Parathyroid adenoma (tissue), 2 donors: ENCODE measurements at regions not wholly inside any gene's neighbourhood (a gene's known extent, or its start where the extent isn't known, plus 50 kb on each side); places are given as distances from the start of the nearest gene placed in this dataset.
"Not testable (repeated sequence)": the region's sequence is repeated elsewhere in the genome, so short reads cannot be mapped to it uniquely, and the experiment has no call there.

Experiments
- H2AFZ ChIP-seq: fragments of 300-600 bp; sonication (generic); one replicate; pipeline ENCODE4 v1.7.0; 2017; ENCODE audit warnings: antibody characterized with exemption, mild to moderate bottlenecking
- H3K27ac ChIP-seq: fragments of 300-600 bp; sonication (generic); one replicate; pipeline ENCODE4 v1.7.0; 2017
- H3K27me3 ChIP-seq: fragments of 300-600 bp; sonication (generic); one replicate; pipeline ENCODE4 v1.7.0; 2017; ENCODE audit warnings: low read length; ENCODE audit not compliant: control insufficient read depth, insufficient read depth
- H3K36me3 ChIP-seq: fragments of 300-600 bp; sonication (generic); one replicate; pipeline ENCODE4 v1.7.0; 2017; ENCODE audit warnings: low read length; ENCODE audit not compliant: control insufficient read depth, insufficient read depth
- H3K4me1 ChIP-seq: fragments of 300-600 bp; sonication (generic); one replicate; pipeline ENCODE4 v1.7.0; 2017; ENCODE audit warnings: control low read depth
- H3K4me2 ChIP-seq: fragments of 300-600 bp; sonication (generic); one replicate; pipeline ENCODE4 v1.7.0; 2017; ENCODE audit warnings: low read length
- H3K4me3 ChIP-seq: fragments of 300-600 bp; sonication (generic); one replicate; pipeline ENCODE4 v1.7.0; 2017; ENCODE audit warnings: low read depth, low read length
- H3K79me2 ChIP-seq: fragments of 300-600 bp; sonication (generic); one replicate; pipeline ENCODE4 v1.7.0; 2017; ENCODE audit warnings: control low read depth
- H3K9ac ChIP-seq: fragments of 300-600 bp; sonication (generic); one replicate; pipeline ENCODE4 v1.7.0; 2017; ENCODE audit warnings: mild to moderate bottlenecking
- H3K9me3 ChIP-seq: fragments of 300-600 bp; sonication (generic); one replicate; pipeline ENCODE4 v1.7.0; 2017; ENCODE audit warnings: low read length; ENCODE audit not compliant: control insufficient read depth
- TF ChIP-seq, protein P1 (sequence below): fragments of 300-600 bp; sonication (generic); IDR thresholded peaks from one replicate; pipeline ENCODE4 v1.7.0; 2017; ENCODE audit warnings: antibody characterized with exemption, mild to moderate bottlenecking
- donor health status: primary hyperparathyroidism.

DNA sequence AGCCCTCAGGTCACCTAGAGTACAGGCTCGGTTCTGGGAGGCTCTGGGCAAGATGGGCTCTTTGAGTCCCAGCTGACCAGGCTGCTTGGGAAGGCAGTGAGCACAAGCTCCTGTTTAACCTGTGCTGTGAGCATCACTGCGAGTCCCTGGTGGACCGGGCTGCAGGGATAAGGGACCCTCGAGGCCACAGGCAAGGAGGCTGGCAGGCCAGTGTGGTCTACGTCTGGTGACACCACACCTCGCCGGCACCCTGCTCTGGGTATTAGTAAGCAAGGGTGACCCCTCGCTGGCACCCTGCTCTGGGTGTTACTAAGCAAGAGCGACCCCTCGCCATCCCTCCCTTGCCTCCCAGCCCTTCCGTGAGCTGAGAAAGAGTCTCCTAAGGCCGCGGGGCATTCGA is 125.9 kb upstream of the FOXD4L5 start:
- Histone ChIP-seq H2AFZ (no peak overlapping the region), H3K4me3 (no peak overlapping the region), H3K27ac (no peak overlapping the region), H3K9me3 (no peaks in the 10 kb centered on the region), H3K9ac (no peak overlapping the region), H3K4me1 (no peaks in the 10 kb centered on the region), H3K36me3 (no peaks in the 10 kb centered on the region), H3K79me2 (no peaks in the 10 kb centered on the region), H3K4me2 (no peak overlapping the region), H3K27me3 (no peaks in the 10 kb centered on the region)
- TF ChIP-seq, protein P1, sequence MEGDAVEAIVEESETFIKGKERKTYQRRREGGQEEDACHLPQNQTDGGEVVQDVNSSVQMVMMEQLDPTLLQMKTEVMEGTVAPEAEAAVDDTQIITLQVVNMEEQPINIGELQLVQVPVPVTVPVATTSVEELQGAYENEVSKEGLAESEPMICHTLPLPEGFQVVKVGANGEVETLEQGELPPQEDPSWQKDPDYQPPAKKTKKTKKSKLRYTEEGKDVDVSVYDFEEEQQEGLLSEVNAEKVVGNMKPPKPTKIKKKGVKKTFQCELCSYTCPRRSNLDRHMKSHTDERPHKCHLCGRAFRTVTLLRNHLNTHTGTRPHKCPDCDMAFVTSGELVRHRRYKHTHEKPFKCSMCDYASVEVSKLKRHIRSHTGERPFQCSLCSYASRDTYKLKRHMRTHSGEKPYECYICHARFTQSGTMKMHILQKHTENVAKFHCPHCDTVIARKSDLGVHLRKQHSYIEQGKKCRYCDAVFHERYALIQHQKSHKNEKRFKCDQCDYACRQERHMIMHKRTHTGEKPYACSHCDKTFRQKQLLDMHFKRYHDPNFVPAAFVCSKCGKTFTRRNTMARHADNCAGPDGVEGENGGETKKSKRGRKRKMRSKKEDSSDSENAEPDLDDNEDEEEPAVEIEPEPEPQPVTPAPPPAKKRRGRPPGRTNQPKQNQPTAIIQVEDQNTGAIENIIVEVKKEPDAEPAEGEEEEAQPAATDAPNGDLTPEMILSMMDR = no peak

DNA sequence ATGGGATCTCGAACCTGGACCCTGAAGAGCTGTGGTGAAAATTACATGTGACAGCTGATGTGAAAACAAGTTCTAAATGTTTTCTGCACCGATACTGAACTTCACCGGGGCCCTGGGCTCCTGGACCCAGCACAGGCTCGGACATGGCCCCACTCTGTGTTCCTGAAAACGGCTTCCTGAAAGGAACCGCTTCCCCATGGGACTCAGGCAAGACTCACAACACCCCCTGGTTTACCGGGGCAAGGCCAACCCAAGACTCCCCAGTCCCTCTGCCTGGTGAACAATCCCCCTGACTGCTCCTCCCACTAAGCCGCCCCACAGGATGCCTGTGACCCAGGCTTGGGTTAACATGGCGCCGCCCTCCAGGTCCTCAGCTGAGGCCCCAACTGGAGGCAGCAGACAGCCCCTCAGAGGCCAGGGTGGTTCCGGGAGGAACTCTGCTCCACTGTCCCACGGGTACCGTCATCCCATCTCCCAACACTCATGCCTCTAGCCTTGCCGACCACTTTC is 124.5 kb upstream of the FOXD4L5 start:
- no peaks in the 10 kb centered on the region for H3K36me3 ChIP-seq
- no peaks in the 10 kb centered on the region for H3K27me3 ChIP-seq
- H3K4me1 ChIP-seq = no peaks in the 10 kb centered on the region
- no peak overlapping the region for H3K4me3 ChIP-seq
- H2AFZ ChIP-seq = no peak overlapping the region
- no peaks in the 10 kb centered on the region for H3K9me3 ChIP-seq
- H3K79me2 ChIP-seq = no peaks in the 10 kb centered on the region
- TF ChIP-seq, protein P1 = no peak
- no peak overlapping the region for H3K9ac ChIP-seq
- H3K27ac ChIP-seq = no peak overlapping the region
- H3K4me2 ChIP-seq = no peak overlapping the region

GRCh38 chr9:65408806-65409205 is 123.8 kb upstream of the FOXD4L5 start:
- not testable (repeated sequence) for H3K9ac ChIP-seq, H2AFZ ChIP-seq, H3K36me3 ChIP-seq, H3K9me3 ChIP-seq, H3K4me1 ChIP-seq, H3K79me2 ChIP-seq, H3K27ac ChIP-seq, H3K4me2 ChIP-seq, H3K27me3 ChIP-seq, H3K4me3 ChIP-seq

DNA sequence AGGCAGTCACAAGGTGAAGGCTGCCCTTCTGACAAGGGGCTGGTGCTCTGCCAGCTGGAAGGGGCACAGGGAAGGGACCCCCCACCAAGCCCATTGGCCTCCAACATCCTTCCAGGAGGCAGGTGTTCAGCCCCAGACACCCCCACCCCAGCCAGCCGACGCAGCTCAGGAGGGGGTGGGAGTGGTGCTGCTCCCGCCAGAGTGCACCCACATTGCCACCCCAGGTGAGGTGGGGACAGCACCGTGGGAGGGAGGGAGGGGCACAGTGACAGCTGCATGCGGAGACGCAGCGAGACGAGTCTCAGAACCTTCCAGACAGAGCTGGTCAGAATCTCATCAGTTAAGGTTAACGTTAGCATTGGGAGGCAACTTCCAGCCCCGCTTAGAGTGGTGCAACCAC is 121.6 kb upstream of the FOXD4L5 start:
- H3K9ac ChIP-seq, H3K4me3 ChIP-seq, H3K4me1 ChIP-seq, H3K36me3 ChIP-seq, H3K9me3 ChIP-seq, H3K27me3 ChIP-seq, H2AFZ ChIP-seq, H3K27ac ChIP-seq, H3K79me2 ChIP-seq, H3K4me2 ChIP-seq: not testable (repeated sequence)

DNA sequence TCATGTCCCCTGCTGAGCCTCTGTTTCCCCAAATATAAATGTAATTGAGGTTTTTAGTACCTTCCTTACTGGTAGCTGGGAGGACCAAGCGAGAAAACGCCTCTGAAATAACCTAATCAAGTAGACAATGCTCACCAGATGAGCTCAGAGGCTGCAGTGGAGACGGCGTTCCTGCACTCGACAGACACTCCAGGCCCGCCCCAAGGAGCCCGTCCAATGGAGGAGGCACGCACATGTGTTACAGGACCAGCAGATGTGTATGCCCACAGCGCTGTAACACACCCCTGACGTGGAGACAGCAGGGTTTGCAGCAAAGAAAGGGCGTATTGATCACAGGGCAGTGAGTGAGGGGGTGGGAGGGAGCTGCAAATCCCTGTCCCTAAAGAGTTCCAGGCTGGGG is 120.8 kb upstream of the FOXD4L5 start:
- H2AFZ ChIP-seq, H3K4me2 ChIP-seq, H3K36me3 ChIP-seq, H3K27me3 ChIP-seq, H3K4me1 ChIP-seq, H3K9ac ChIP-seq, H3K9me3 ChIP-seq, H3K27ac ChIP-seq, H3K79me2 ChIP-seq, H3K4me3 ChIP-seq: not testable (repeated sequence)

GRCh38 chr9:65405253-65405652 is 120.2 kb upstream of the FOXD4L5 start:
- TF ChIP-seq, protein P1 = no peak
- Histone ChIP-seq H3K27ac (no peak overlapping the region), H2AFZ (no peak overlapping the region), H3K36me3 (no peaks in the 10 kb centered on the region), H3K27me3 (no peaks in the 10 kb centered on the region), H3K9ac (no peak overlapping the region), H3K79me2 (no peaks in the 10 kb centered on the region), H3K4me3 (no peak overlapping the region), H3K9me3 (no peaks in the 10 kb centered on the region), H3K4me2 (no peak overlapping the region), H3K4me1 (no peaks in the 10 kb centered on the region)
